ENCODE measurements at regions not wholly inside any gene's neighbourhood (a gene's known extent, or its start where the extent isn't known, plus 50 kb on each side); places are given as distances from the start of the nearest gene placed in this dataset.
A peak's percentile ranks its signal among the peaks of the same experiment; 100 is the strongest.

DNA sequence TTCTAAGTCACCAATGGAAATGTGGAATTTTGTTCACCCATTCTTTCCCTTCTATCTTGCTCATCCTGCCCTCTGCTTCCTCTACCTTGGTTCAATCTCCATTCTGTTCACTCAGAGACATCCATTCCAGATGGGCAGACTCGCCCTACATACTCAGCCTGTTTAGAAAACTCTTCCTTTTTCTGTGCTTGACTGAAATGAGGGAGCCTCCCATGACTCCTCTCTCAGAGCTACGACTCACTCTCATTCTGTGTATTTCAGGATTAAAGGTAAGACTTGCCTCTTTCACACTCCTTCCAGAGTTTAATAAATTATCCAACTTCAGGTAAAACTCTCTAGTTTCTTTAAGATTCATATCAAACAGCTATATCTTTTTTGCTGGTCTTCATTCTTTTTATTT lies 182.8 kb downstream of the HS3ST3A1 start:
- Histone ChIP-seq H3K36me3 (ENCODE audit: low read depth, low read length) (no peaks in the 10 kb centered on the region), H3K27me3 (ENCODE audit: low read length) (no peaks in the 10 kb centered on the region), H3K9ac (ENCODE audit: low read length) (no peak overlapping the region), H3K9me3 (ENCODE audit: low read length) (no peaks in the 10 kb centered on the region), H2AFZ (ENCODE audit: low read length) (no peak overlapping the region), H3K9me2 (replicated peaks; ENCODE audit: low read length) (no peaks in the 10 kb centered on the region), H4K20me1 (ENCODE audit: low read length) (no peaks in the 10 kb centered on the region), H3K4me2 (ENCODE audit: low read length) (no peak overlapping the region), H3K79me2 (ENCODE audit: low read length) (no peaks in the 10 kb centered on the region), H3F3A (ENCODE audit: low read length, unreplicated experiment) (no peaks in the 10 kb centered on the region), H3K4me1 (ENCODE audit: insufficient read depth, low read length) (peaks cover 13% of the 10 kb centered on the region), H3K27ac (ENCODE audit: low read length) (no peak overlapping the region), H3K4me3 (ENCODE audit: low read length) (no peak overlapping the region)
- no peak for ATAC-seq
- ChIA-PET POLR2A (ENCODE audit: unreplicated experiment) (no interaction called here), CTCF (no interaction called here)
- BruUV-seq (replicated peaks): no TSS peak
- DNase-seq: peak; percentile 23
- intact Hi-C loops (cut with micrococcal nuclease): no loop called here
- TF ChIP-seq EZH2 (IDR thresholded peaks at IDR 0.05; ENCODE audit: low read length, unreplicated experiment) (no peak), EZH2phosphoT487 (IDR thresholded peaks at IDR 0.05; ENCODE audit: borderline replicate concordance, low read length) (no peak)
- TF ChIP-seq, protein P1, sequence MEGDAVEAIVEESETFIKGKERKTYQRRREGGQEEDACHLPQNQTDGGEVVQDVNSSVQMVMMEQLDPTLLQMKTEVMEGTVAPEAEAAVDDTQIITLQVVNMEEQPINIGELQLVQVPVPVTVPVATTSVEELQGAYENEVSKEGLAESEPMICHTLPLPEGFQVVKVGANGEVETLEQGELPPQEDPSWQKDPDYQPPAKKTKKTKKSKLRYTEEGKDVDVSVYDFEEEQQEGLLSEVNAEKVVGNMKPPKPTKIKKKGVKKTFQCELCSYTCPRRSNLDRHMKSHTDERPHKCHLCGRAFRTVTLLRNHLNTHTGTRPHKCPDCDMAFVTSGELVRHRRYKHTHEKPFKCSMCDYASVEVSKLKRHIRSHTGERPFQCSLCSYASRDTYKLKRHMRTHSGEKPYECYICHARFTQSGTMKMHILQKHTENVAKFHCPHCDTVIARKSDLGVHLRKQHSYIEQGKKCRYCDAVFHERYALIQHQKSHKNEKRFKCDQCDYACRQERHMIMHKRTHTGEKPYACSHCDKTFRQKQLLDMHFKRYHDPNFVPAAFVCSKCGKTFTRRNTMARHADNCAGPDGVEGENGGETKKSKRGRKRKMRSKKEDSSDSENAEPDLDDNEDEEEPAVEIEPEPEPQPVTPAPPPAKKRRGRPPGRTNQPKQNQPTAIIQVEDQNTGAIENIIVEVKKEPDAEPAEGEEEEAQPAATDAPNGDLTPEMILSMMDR (conservative IDR thresholded peaks at IDR 0.05; ENCODE audit: low read depth, low read length): no peak

DNA sequence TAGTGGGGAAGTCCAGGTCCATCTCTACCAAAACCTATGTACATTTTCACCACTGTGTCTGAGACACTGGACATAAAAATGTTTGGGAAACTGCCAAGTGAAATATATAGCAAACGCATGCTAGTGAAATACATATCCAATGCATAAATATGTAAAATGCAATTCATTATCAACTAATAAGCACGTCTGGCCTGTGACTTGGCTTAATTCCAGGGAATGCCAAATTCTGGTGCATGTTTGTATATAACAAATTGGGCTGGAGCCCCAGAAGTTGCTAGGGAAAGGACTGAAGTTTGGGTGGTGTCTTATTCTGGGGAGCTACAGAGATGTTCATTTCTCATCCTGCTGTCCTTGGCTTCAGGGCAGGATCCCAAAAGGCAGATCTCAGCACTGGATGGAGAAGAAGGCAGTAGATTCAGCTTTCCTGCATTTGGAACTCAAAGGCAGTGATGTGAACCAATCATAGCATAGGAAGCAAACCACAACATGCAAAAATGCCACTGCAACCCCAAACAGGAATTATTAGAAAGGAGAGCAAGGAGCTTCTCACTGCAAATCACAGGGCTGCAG lies 184.3 kb downstream of the HS3ST3A1 start:
- H3K27ac ChIP-seq (ENCODE audit: low read length): no peak overlapping the region
- no peak overlapping the region for H2AFZ ChIP-seq (ENCODE audit: low read length)
- H3K4me2 ChIP-seq (ENCODE audit: low read length): no peak overlapping the region
- no peak overlapping the region for H3K9ac ChIP-seq (ENCODE audit: low read length)
- peaks cover 8% of the 10 kb centered on the region; the same call in 1 of the 2 replicates for H3K27me3 ChIP-seq (ENCODE audit: low read length)
- H3K9me2 ChIP-seq (replicated peaks; ENCODE audit: low read length): no peaks in the 10 kb centered on the region
- no peak overlapping the region for H3K4me3 ChIP-seq (ENCODE audit: low read length)
- ATAC-seq: no peak
- no peaks in the 10 kb centered on the region for H3K36me3 ChIP-seq (ENCODE audit: low read depth, low read length)
- no peak for DNase-seq
- H3F3A ChIP-seq (ENCODE audit: low read length, unreplicated experiment): no peaks in the 10 kb centered on the region
- peaks cover 13% of the 10 kb centered on the region for H3K4me1 ChIP-seq (ENCODE audit: insufficient read depth, low read length)
- intact Hi-C loops (cut with micrococcal nuclease): no loop called here
- H4K20me1 ChIP-seq (ENCODE audit: low read length): no peaks in the 10 kb centered on the region
- no peaks in the 10 kb centered on the region for H3K9me3 ChIP-seq (ENCODE audit: low read length)
- BruUV-seq (replicated peaks): no TSS peak
- ChIA-PET POLR2A (ENCODE audit: unreplicated experiment) (no interaction called here), CTCF (no interaction called here)
- TF ChIP-seq, protein P1 (conservative IDR thresholded peaks at IDR 0.05; ENCODE audit: low read depth, low read length): no peak
- no peak for TF ChIP-seq EZH2 (IDR thresholded peaks at IDR 0.05; ENCODE audit: low read length, unreplicated experiment)
- no peak for TF ChIP-seq EZH2phosphoT487 (IDR thresholded peaks at IDR 0.05; ENCODE audit: borderline replicate concordance, low read length)
- H3K79me2 ChIP-seq (ENCODE audit: low read length): no peaks in the 10 kb centered on the region

DNA sequence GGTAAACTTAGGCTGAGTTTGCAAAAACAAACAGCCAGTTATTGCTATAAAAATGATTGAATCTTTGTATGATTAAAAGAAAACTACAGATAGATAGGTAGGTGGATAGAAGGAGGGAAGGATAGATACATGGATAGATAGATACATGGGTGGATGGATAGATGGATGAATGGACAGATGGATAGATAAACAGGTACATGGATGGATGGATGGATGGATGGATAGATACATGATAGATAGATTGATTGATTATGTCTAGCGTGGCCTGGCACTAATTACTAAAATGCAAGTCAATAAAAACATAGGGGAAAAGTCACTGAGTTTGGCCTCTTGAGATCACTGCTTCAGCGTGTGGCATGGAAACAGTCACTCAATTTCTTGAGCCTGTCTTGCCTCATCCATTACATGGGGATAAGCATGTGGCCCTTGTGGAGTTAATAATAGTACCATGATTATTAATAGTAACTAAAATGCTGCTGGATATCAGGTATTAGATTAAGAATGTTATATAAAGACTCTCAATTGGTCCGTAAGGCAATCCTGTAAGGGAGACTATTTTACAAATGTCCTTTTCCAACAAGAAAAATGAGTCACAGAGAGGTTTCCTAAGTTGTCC lies 184.9 kb downstream of the HS3ST3A1 start:
- ATAC-seq: no peak
- no peaks in the 10 kb centered on the region for H3K79me2 ChIP-seq (ENCODE audit: low read length)
- H3F3A ChIP-seq (ENCODE audit: low read length, unreplicated experiment): no peaks in the 10 kb centered on the region
- no TSS peak for BruUV-seq (replicated peaks)
- no peak overlapping the region for H3K27ac ChIP-seq (ENCODE audit: low read length)
- no peak overlapping the region for H2AFZ ChIP-seq (ENCODE audit: low read length)
- ChIA-PET POLR2A (ENCODE audit: unreplicated experiment) (no interaction called here), CTCF (no interaction called here)
- H3K36me3 ChIP-seq (ENCODE audit: low read depth, low read length): no peaks in the 10 kb centered on the region
- H3K9me3 ChIP-seq (ENCODE audit: low read length): no peaks in the 10 kb centered on the region
- H3K9me2 ChIP-seq (replicated peaks; ENCODE audit: low read length): no peaks in the 10 kb centered on the region
- no peak overlapping the region for H3K9ac ChIP-seq (ENCODE audit: low read length)
- H3K4me3 ChIP-seq (ENCODE audit: low read length): no peak overlapping the region
- TF ChIP-seq EZH2 (IDR thresholded peaks at IDR 0.05; ENCODE audit: low read length, unreplicated experiment) (no peak), EZH2phosphoT487 (IDR thresholded peaks at IDR 0.05; ENCODE audit: borderline replicate concordance, low read length) (no peak)
- TF ChIP-seq, protein P1 (conservative IDR thresholded peaks at IDR 0.05; ENCODE audit: low read depth, low read length): no peak
- peaks cover 8% of the 10 kb centered on the region; the same call in 1 of the 2 replicates for H3K27me3 ChIP-seq (ENCODE audit: low read length)
- DNase-seq: no peak
- no peaks in the 10 kb centered on the region for H4K20me1 ChIP-seq (ENCODE audit: low read length)
- H3K4me1 ChIP-seq (ENCODE audit: insufficient read depth, low read length): peaks cover 13% of the 10 kb centered on the region
- no peak overlapping the region for H3K4me2 ChIP-seq (ENCODE audit: low read length)
- intact Hi-C loops (cut with micrococcal nuclease): no loop called here
